ENCODE measurements at regions not wholly inside any gene's neighbourhood (a gene's known extent, or its start where the extent isn't known, plus 50 kb on each side); places are given as distances from the start of the nearest gene placed in this dataset.

- no peaks in the 10 kb centered on the region for H3K36me3 ChIP-seq
- peaks cover 0 to 9% (median 0%) of the 10 kb centered on the region in 12 donors for H3K4me1 ChIP-seq
- 71 to 79% (median 74%) methylated on average over 5 of the region's 5 CpGs for WGBS, 4 donors
- H3K4me3 ChIP-seq, result no peak overlapping the region
- no peak for DNase-seq
- no peaks in the 10 kb centered on the region for H3K9me3 ChIP-seq
- TF ChIP-seq POLR2A (IDR thresholded peaks at IDR 0.05), result no peak
- intact Hi-C loops (cut with DNase I), result no loop called here
- no peak overlapping the region for H3K27ac ChIP-seq
- no peaks in the 10 kb centered on the region for H3K27me3 ChIP-seq
- ATAC-seq, result no peak
Measured at GRCh38 chr6:21908161-21908848, 314.8 kb downstream of the SOX4 start.

- 91 to 96% (median 95%) methylated on average over 4 of the region's 4 CpGs for WGBS, 4 donors
- no peak for DNase-seq
- intact Hi-C loops (cut with DNase I), result no loop called here
- Histone ChIP-seq H3K27me3 (no peaks in the 10 kb centered on the region), H3K4me1 (peaks cover 0 to 16% (median 0%) of the 10 kb centered on the region in 12 donors), H3K27ac (no peak overlapping the region), H3K36me3 (no peaks in the 10 kb centered on the region), H3K4me3 (no peak overlapping the region), H3K9me3 (no peaks in the 10 kb centered on the region)
- ATAC-seq, result no peak
- TF ChIP-seq POLR2A (IDR thresholded peaks at IDR 0.05) (no peak), CTCF (IDR thresholded peaks at IDR 0.05) (no peak)
Measured at GRCh38 chr6:21909321-21909720, 315.8 kb downstream of the SOX4 start.

DNA sequence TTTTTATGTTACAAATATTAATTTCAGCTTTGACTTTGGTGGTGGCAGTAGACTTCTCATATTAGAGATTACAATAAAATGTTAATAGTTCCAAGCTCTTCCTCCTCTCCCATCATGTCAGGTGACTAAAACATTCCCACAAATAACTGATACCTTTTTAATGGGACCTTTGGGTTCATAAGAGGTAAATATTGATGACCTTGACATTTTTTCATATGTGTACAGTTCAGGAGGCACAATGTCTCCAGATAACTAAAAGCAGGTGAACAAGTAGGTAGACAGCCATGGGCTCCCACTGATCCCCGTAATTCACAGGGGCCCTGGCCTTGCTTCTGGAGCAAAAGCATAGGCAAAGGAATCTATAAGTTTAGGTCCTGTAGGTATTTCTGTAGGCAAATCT lies 317.7 kb downstream of the SOX4 start:
- H3K4me1 ChIP-seq, result peaks cover 0 to 27% (median 1%) of the 10 kb centered on the region in 12 donors
- no peak overlapping the region for H3K27ac ChIP-seq
- intact Hi-C loops (cut with DNase I), result loop anchor here in 3 of 10 donors (10.0 kb wide), 3 partner anchors 166 to 316 kb away; partner anchors contain the start of gene SOX4 (in 1 of the 3)
- no peaks in the 10 kb centered on the region for H3K27me3 ChIP-seq
- no peaks in the 10 kb centered on the region for H3K36me3 ChIP-seq
- TF ChIP-seq CTCF (IDR thresholded peaks at IDR 0.05) (no peak), POLR2A (IDR thresholded peaks at IDR 0.05) (no peak)
- 96 to 100% (median 99%) methylated on average over 1 of the region's 1 CpG for WGBS, 4 donors
- DNase-seq (no peak), ATAC-seq (no peak)
- no peak overlapping the region for H3K4me3 ChIP-seq
- H3K9me3 ChIP-seq, result no peaks in the 10 kb centered on the region

- WGBS, 4 donors, result 66 to 77% (median 70%) methylated on average over 5 of the region's 5 CpGs
- intact Hi-C loops (cut with DNase I), result loop anchor here in 3 of 10 donors (10.0 kb wide), 3 partner anchors 167 to 317 kb away; partner anchors contain the start of gene SOX4 (in 1 of the 3)
- Histone ChIP-seq H3K36me3 (no peaks in the 10 kb centered on the region), H3K4me1 (peaks cover 0 to 27% (median 1%) of the 10 kb centered on the region in 12 donors), H3K4me3 (no peak overlapping the region), H3K27me3 (no peaks in the 10 kb centered on the region), H3K9me3 (no peaks in the 10 kb centered on the region), H3K27ac (no peak overlapping the region)
- ATAC-seq (no peak), DNase-seq (no peak)
- TF ChIP-seq POLR2A (IDR thresholded peaks at IDR 0.05), result no peak
- no peak for TF ChIP-seq CTCF (IDR thresholded peaks at IDR 0.05)
Measured at GRCh38 chr6:21912151-21912832, 318.7 kb downstream of the SOX4 start.

All from heart left ventricle (tissue), 16 donors.